Left renal pelvis (tissue), 4 donors: ENCODE measurements at regions not wholly inside any gene's neighbourhood (a gene's known extent, or its start where the extent isn't known, plus 50 kb on each side); places are given as distances from the start of the nearest gene placed in this dataset.
"Not testable (repeated sequence)": the region's sequence is repeated elsewhere in the genome, so short reads cannot be mapped to it uniquely, and the experiment has no call there.

Experiments used
- DNase-seq, 4 donors: peaks; one replicate each; pipeline ENCODE4 v3.0.0-alpha.2; 2013; ENCODE audit warnings: low read depth in 4 of 4, low spot score in 3 of 4

DNA sequence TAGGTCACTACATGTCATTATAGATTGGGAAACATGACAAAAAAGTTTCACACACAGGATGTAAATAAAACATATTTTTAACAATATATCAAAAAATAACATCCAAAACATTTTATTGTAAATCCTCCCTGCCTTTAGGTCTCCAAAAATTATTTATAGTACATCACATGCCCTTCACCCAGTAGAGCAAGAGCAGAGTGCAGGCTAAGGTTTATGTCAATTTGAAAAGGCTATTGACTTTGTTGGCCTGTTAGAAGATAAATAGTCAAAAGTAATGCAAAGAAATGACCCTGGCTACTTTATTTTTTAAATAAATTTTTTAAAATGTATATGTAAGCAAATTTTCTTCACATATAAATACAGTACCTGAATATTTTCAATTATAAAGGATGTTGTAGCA lies 983.7 kb downstream of the RAB28 start:
- no peak for DNase-seq

DNA sequence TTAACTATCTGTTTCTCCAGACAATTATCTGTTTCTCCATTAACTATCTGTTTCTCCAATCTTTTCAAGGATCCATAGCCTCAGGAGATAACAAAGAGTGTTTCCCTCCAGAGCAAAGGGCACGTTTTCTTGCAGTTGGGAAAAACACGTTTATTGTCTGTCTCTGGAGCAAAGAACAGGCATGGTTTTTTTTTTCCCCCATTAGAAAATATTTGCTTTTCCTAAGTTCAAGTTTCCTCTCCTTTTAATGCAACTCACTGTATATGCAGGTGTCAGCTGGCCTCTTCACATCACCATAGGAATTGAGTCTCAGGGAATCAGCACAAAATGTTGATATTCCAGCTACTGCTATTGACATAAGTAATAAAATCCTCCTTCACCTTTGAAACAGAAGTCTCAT lies 984.4 kb downstream of the RAB28 start:
- no peak for DNase-seq

DNA sequence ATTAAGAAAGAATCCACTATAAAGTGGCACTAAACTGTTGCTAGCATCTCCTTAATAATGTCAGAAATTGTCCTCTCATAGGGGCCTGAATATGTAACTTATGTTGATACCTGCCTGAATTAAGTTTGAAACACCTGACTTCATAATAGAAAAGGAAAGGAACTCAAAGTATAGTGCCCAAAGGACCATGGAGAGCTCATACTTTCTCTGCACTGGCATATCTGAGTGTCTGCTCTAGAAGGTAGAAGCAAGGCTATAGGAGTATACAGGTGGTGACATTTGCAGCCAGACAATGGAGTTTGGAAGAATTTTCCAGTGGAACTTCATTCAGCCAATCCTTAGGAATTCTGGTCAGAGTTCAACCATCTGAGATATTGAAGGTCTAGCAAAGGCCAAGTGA lies 988.9 kb downstream of the RAB28 start:
- no peak for DNase-seq

DNA sequence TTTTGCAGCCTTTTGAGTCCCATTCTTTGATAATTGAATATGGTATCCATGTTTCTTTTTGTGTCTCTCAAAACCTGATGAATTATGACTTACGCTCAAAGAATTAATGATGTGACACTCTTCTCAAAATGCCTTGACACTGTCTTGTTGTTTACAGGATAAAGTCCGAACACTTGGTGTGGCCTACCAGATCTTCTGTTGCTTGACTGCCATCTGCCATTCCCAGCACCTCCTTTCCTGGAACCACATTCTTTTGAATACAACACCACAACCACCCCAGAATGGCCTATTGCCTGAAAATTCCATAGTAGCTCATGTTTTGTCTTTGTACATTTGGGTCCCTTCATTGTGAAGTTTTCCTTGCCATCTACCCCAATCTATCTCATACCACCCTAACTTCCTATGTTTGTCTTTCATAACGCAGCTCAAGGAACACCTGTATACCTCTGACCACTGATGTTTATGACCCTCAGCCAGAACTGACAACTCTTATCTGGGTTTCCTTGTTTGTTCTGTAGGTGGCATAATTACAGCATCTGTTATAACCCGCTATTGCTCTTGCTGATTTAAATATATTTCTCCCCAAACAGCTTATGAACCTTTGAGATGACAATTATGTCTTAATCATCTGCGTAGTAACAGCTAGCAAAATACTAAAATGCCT lies 991.3 kb downstream of the RAB28 start:
- DNase-seq, result no peak

DNA sequence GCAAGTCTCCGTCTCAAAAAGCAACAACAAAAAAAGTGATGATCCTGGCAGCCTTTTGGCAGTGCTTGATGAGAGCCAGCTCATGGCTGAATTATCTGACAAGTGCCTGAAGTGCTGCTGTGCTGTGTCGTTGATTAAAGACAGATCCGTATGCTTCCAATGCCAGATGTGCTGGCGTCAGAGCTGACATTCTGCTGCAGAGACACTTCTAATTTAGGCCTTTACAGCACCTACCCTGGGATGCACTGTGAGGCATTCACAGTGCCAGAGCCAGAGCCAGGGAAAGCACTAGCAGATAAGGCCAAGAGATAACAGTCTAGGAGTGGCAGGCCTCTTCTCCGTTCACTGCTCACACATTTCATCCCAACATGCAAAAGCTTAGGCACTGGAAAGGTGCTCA lies 995.5 kb downstream of the RAB28 start:
- DNase-seq, result no peak

DNA sequence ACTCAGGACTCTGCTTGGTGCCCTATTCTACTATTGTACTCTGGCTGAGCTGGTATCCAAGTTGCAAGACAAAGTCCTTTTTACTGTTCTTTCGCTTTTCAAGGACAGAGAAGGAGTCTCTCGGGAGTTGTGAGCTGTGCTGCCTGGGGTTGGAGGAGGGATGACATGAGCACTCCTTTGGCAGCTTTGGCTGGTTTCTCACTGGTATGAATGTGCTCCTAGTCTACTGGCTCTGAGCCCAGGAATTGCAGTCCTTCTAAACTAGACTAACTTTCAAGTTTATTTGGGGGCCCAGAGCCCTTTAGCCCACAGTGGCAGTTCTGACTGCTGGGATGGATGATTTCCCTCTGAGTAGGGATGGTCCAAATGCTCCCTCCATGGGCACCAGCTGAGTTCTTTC lies 997.1 kb downstream of the RAB28 start:
- DNase-seq, result no peak

DNA sequence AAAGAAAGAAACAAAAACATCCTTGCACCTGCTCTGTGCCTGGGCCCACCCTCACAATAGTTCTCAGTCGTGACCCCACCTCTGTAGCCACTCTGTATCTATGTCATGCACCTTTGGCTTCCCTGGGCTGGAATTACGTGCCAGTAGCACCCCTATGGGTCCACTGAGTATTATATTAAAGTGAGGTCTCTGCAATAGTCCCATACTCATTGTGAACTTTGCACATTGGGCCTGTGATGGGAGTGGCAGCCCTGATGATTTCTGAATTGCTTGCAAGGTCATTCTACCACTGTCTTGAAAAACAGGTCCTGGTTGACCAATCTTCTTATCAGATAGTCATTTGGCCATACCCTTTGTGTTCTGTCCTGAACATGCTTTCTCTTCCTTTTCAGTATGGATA lies 1012.1 kb downstream of the RAB28 start:
- DNase-seq, result no peak

DNA sequence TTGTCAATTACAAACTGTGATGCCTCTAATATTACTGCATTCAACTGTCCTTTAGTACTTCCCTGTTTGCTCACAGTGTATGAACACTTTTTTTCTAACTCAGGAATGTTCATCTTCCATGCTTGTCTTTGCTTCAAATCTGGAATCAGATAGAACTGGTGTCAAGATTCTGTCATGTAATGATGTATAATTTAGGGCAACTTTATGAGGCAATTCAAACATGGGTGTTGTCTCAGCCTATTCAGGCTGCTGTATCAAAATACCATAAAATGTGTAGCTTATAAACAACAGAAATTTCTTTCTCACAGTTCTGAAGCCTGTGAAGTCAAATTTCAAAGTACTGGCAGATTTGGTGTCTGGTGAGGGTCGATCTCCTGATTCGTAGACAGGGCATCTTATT lies 1012.9 kb downstream of the RAB28 start:
- no peak for DNase-seq

DNA sequence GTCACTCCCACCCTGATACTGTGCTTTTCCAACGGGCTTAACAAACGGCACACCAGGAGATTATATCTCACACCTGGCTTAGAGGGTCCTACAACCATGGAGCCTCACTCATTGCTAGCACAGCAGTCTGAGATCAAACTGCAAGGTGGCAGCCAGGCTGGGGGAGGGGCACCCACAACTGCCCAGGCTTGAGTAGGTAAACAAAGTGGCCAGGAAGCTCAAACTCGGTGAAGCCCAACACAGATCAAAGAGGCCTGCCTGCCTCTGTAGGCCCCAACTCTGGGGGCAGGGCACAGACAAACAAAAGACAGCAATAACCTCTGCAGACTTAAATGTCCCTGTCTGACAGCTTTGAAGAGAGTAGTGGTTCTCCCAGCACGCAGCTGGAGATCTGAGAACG lies 1022.6 kb downstream of the RAB28 start:
- not testable (repeated sequence) for DNase-seq

DNA sequence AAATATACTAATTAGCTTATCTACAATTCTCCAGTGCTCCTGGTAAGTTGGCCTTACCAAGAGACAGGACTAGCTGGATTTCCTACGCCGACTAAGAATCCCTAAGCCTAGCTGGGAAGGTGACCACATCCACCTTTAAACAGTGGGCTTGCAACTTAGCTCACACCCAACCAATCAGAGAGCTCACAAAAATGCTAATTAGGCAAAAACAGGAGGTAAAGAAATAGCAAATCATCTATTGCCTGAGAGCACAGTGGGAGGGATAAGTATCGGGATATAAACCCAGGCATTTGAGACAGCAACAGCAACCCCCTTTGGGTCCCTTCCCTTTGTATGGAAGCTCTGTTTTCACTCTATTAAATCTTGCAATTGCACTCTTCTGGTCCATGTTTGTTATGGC lies 1025.0 kb downstream of the RAB28 start:
- DNase-seq, result no peak

DNA sequence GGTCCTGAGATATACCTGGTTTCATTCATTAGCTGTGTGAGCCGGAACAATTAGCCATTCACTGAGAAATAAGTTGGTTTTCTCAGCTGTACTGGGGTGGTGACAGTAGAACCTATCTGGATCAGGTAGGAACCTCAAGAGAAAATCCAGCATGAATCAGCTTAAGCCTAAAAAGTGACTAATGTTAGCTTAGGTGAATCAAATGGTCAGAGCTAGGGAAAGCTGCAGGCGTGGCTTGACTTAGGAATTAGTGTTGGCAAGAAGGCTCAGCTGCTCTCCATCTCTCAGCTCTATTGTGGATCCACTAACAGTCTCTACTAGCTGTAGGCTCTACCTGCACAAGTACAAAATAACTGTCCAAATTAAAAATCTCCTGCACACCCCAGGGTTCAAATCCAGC lies 1025.5 kb downstream of the RAB28 start:
- no peak for DNase-seq

DNA sequence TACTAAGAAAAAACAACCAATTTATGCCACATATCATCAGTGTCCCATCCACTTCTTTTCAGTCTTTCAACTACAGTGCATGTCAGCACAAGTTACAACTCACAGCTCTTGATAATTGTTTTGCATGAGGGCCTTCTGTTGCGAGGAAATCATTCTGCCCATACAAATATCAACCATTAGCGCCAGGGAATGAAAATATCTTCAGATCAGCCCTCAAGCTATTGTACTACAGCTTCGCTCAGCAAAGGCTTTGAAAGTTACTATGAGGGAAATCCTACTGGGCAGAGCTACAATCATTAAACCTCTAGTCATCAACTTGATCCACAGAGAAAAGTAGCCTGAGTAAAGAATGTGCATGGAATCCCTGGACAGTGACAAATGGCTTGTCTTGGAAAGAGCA lies 1023.6 kb upstream of the HS3ST1 start:
- DNase-seq, result no peak

DNA sequence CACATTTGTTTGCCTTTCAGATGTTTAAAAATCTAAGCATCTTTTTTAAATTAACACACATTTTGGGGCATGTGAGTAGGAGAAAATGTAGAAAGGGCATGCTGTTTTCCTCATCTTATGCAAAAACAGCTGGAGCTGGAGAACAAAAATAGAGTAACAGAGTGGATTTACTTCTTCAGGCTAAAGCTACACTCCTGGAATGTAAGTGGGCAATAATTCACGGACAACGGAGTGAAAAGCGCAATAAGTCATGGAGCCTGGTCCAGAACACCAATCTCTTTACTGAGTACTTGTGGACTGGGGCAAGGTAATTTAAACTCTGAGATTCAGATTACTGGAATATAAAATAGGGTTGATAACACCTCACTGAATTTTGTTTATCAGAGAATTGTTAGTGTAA lies 1018.8 kb upstream of the HS3ST1 start:
- peak in 3 of 4 donors; percentile 8 to 27 (median 16) for DNase-seq

DNA sequence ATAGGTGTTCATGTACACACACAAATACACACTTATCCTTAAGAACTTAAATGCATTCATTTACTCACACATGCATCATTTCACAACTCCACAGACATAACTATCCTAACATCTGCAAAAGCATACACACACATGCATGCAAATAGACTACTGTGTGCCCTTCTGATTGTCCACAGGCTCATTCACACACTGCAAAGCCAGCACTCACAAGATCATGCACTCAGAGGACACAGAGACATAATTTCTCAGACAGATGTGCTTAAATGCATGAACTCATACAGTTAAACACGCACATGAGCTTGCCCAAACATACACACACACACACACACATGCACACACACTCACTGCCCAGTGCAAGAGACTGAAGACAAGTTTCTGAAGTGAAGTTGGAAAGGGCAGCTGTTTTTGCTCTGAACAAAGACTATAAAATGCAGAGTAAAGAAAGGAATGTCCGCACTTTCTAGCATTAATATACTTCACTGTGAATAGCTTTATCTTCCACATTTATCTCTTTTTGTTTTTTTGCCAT lies 1018.0 kb upstream of the HS3ST1 start:
- DNase-seq, result peak in 3 of 4 donors; percentile 8 to 17 (median 14)

DNA sequence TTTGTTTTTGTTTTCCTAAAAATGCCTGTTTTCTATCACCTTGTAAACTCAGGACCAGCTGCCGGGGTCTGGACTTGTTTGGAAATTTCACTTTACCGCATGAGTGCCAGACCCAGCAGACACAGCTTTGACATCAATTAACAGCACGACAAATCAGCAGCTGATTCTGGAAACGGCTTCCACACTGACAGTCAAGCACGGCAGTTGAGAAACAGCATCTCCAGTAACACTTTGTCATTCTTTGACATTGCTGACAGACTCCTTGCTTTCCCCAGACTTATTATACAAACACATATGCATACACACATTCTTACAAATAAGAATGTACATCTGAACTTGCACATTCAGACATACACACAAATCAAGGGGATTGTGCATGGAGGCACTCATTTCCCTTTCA lies 1017.6 kb upstream of the HS3ST1 start:
- peak in 3 of 4 donors; percentile 4 to 11 (median 10) for DNase-seq

DNA sequence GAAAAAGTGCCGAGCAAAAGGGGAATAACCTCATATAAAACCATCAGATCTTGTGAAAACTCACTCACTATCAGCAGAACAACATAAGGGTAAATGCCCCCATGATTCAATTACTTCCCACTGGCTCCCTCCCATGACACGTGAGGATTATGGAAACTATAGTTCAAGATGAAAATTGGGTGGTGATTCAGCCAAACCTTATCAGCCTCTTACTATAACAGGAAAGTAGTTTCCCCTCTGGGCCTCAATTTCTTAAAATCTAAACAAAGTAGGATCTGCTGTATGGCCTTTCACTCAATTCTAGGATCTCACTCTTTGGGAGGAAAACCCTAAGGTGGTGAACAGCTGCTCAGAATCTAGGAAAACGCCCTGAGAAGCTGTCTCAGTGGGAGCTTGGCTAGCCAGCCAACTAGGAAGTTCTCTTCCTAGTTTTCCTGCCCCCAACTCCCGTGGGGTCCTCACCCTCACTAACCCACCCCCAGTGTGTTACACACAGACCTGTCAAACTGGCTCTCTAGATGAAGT lies 1017.1 kb upstream of the HS3ST1 start:
- peak in 2 of 4 donors; percentile 1 for DNase-seq

DNA sequence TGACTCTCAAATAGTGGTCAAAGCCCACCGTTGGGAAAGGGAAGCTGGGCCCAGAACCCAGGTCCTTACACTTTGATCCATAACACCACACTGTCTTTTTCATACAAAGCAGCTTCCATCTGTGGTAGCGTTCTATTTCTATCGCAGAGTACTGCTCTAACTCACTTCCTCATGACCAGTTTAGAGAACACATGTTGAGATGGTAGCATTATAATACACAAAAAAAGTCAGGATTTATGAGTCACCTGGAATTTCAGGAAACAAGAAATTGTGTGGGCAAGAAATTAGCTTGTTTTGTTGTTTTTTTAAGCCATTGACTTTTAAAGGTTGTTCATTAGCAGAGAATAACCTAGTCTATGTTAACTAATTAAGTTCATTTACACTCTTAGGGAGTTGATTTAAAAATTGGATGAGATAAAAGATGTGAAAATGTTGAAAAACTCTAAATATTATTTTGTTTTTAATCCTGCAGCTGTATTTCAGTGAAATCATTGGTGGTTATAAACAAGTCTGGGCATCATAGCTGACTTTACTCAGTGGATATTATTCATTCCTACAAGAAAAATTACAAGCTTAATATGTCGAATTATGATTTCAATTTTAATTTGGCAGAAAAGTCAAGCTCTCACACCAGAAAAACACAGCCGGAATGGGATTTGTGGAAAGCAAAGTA lies 1011.1 kb upstream of the HS3ST1 start:
- no peak for DNase-seq

DNA sequence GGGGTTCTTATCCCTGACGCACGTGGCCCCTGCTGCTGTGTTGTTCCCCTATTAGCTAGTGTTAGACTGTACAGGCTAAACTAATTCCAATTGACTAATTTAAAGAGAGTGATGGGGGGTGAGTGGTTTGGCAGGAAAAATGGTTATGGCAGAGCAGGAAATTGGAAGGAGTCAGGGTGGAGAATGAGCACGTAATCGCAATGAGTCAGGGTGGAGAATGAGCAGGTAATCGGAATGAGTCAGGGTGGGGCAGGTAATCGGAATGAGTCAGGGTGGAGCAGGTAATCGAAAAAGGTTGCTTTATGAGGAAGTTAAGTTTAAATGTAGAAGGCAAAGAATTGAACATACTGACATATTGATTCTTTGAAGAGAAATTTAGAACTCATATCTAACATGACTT lies 1002.6 kb upstream of the HS3ST1 start:
- DNase-seq, result not testable (repeated sequence)

DNA sequence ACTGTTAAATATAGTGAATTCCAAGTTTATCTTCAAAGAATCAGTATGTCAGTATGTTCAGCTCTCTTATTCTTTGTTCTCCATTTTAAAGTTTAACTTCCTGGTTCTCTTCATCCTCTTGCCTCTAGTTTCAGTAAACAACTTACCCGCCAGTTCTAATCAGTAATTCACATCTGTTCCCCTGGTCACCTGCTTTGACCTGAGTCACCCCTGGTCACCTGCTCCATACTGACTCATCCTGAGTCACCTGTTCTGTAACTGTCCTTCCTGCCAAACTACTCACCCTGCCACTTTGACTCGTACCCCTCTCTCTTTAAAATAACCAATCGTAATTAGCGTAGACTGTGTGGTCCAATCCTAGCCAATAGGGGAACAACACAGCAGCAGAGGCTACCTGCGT lies 992.7 kb upstream of the HS3ST1 start:
- no peak for DNase-seq

DNA sequence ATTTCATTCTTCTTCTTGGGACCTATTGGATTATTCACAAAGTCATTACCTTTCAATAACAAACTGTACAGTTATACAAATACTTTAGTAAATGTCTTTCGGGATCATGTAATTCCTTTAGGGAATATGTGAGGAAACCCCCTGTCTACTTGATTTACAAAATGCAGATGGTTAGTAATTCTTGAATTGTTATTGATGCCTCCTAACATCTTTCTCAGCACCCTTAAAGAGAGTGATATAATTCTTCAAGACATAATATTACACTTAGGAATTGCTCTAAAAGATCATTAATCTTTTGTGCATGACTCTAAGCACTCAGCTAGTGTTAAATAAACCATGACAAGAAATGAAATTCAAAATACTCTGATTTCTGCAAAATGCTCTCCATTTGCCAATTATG lies 988.1 kb upstream of the HS3ST1 start:
- no peak for DNase-seq

DNA sequence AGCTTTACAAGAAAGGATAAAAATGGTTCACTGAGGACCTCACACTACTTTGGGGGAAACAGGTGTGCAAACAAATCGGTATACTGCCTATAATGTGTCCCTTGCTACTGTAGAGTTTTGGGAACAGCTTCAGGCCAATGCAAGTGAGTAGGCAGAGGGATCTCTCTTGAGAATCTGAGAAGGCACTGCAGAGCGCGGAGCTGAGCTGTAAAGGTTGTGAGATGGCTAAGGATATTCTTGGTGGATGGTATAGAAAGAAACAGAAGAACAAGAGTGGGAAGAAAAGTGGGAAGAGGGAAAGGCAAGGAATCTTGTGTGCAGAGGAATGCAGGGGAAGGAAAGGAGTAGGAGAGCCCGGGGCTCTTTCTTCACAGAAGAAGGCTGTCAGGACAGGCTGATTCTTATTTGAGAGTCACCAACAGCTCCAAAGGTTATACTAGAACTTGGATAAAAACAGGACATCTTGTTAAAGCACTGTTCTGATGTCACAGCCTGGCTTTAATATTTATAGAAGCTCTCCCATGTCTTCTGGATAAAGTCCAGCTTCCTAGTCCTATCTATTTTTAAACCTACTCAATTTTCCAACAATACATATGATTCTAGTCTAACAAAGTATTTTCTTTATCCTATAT lies 985.6 kb upstream of the HS3ST1 start:
- no peak for DNase-seq

DNA sequence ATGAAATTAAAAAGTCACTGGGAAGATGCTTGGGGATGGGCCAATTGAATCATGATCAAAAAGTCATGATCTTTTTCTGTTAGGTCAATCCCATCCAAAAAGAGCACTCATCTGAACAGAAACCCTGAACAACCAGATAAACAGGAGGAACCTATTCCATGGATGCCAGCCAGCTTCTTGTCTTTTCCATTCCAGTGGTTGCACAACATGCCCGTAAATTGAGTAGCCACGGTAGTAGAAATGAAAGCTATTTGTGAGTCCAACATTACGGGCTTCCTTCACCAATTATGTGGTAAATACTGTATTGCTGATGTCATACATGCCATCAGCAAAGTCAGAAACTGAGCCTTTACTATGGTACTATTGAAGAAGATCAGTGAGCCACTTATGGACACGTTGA lies 982.4 kb upstream of the HS3ST1 start:
- DNase-seq, result no peak
